ENCODE measurements at regions not wholly inside any gene's neighbourhood (a gene's known extent, or its start where the extent isn't known, plus 50 kb on each side); places are given as distances from the start of the nearest gene placed in this dataset.

DNA sequence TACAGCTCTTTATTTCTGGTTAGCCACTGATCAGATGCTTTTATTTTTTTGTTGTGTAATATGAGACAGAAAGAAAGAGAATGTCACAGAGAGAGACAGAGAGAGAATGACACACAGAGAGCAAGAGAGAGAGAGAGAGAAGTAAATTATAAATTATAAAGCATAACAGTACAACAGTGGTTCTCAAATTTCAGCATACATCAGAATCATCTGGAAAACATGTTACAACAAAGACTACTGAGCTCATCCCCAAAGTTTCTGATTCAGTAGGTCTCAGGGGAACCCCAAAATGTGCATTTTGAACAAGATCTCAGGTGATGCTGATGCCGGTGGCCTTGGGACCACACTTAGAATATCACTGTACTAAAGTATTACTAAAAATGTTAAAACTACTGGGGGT, 245.8 kb upstream of the DIAPH2 start:
- in situ Hi-C loops (cut with MboI; ENCODE audit: low pct_ligation_motif_present in 1 of 4, low pct_unique_long_range_greater_than_20kb in 1 of 4, low sequenced_read_pairs in 3 of 4) = no loop called here
- intact Hi-C loops (cut with DNase I; ENCODE audit: low total_unique reads) = no loop called here
- no peak overlapping the region for H3K27ac ChIP-seq
- DNase-seq = no peak
- WGBS, 2 donors (ENCODE audit: low coverage in 1 of 2) = 90% methylated on average over 1 of the region's 1 CpG; no CpG with 5 or more reads in 1 of the 2 donors
- no peaks in the 10 kb centered on the region for H3K36me3 ChIP-seq
- H3K27me3 ChIP-seq = no peaks in the 10 kb centered on the region
- no peak overlapping the region for H3K4me3 ChIP-seq
- TF ChIP-seq EP300 (IDR thresholded peaks at IDR 0.05; ENCODE audit: low read depth) = no peak
- no peak for TF ChIP-seq POLR2A (IDR thresholded peaks at IDR 0.05)
- no peak for TF ChIP-seq POLR2AphosphoS5 (IDR thresholded peaks at IDR 0.05)
- TF ChIP-seq CTCF (IDR thresholded peaks at IDR 0.05) = no peak
- no peaks in the 10 kb centered on the region for H3K9me3 ChIP-seq
- H3K4me1 ChIP-seq = no peaks in the 10 kb centered on the region

DNA sequence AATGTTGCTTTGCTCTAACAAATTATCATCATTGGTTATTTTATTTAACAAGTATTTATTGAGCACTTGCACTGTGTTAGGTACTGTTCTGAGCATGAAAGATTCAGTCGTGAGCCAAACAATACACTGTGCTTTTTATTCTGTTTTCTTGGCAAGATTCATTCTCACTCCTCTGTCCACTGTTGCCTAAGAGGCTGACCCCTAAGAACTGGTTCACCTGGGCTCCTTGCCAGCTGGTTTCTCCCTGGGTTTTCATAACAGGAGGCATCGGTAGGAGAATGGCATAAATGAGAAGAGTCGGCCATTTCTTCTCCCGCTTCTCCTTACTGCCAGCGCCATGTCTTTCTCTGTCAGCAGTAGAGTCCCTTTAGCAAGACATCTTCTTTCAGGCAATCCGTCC, 243.7 kb upstream of the DIAPH2 start:
- intact Hi-C loops (cut with DNase I; ENCODE audit: low total_unique reads) (no loop called here), in situ Hi-C loops (cut with MboI; ENCODE audit: low pct_ligation_motif_present in 1 of 4, low pct_unique_long_range_greater_than_20kb in 1 of 4, low sequenced_read_pairs in 3 of 4) (no loop called here)
- Histone ChIP-seq H3K27ac (no peak overlapping the region), H3K36me3 (no peaks in the 10 kb centered on the region), H3K4me1 (no peaks in the 10 kb centered on the region), H3K9me3 (no peaks in the 10 kb centered on the region), H3K27me3 (no peaks in the 10 kb centered on the region), H3K4me3 (no peak overlapping the region)
- no peak for TF ChIP-seq CTCF (IDR thresholded peaks at IDR 0.05)
- TF ChIP-seq POLR2AphosphoS5 (IDR thresholded peaks at IDR 0.05) = no peak
- TF ChIP-seq POLR2A (IDR thresholded peaks at IDR 0.05) = no peak
- no peak for TF ChIP-seq EP300 (IDR thresholded peaks at IDR 0.05; ENCODE audit: low read depth)
- DNase-seq = no peak
- WGBS, 2 donors (ENCODE audit: low coverage in 1 of 2) = 67 to 84% methylated on average over 1 to 6 of the region's 6 CpGs

- TF ChIP-seq POLR2AphosphoS5 (IDR thresholded peaks at IDR 0.05) (no peak), CTCF (IDR thresholded peaks at IDR 0.05) (no peak), EP300 (IDR thresholded peaks at IDR 0.05; ENCODE audit: low read depth) (no peak), POLR2A (IDR thresholded peaks at IDR 0.05) (no peak)
- in situ Hi-C loops (cut with MboI; ENCODE audit: low pct_ligation_motif_present in 1 of 4, low pct_unique_long_range_greater_than_20kb in 1 of 4, low sequenced_read_pairs in 3 of 4) = no loop called here
- no peaks in the 10 kb centered on the region for H3K9me3 ChIP-seq
- no peak for DNase-seq
- H3K27me3 ChIP-seq = no peaks in the 10 kb centered on the region
- H3K36me3 ChIP-seq = no peaks in the 10 kb centered on the region
- H3K4me1 ChIP-seq = no peaks in the 10 kb centered on the region
- no peak overlapping the region for H3K4me3 ChIP-seq
- 58 to 72% methylated on average over 5 to 9 of the region's 9 CpGs for WGBS, 2 donors (ENCODE audit: low coverage in 1 of 2)
- intact Hi-C loops (cut with DNase I; ENCODE audit: low total_unique reads) = no loop called here
- no peak overlapping the region for H3K27ac ChIP-seq
These were observed 239.0 kb upstream of the DIAPH2 start for GRCh38 chrX:96445531-96446065.

DNA sequence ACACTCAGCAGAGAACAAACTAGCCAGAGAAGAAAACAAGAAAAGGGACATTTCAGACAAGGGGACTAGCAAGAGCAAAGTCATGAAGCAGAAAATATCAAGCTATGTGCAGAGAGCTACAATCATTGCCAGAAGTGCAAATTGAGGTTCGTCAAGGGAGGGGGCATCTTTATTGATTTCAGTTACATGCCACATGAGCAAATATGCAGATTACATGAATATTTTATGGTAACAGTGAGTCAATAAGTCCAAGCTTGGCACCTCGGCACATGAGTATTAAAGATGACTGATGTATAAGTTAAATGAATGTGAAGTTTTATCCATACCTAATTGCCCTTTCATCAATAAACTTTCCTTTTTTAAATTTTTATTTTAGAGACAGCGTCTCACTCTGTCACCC, 238.1 kb upstream of the DIAPH2 start:
- intact Hi-C loops (cut with DNase I; ENCODE audit: low total_unique reads) (no loop called here), in situ Hi-C loops (cut with MboI; ENCODE audit: low pct_ligation_motif_present in 1 of 4, low pct_unique_long_range_greater_than_20kb in 1 of 4, low sequenced_read_pairs in 3 of 4) (no loop called here)
- no peaks in the 10 kb centered on the region for H3K27me3 ChIP-seq
- H3K9me3 ChIP-seq = no peaks in the 10 kb centered on the region
- no peak overlapping the region for H3K27ac ChIP-seq
- 73 to 80% methylated on average over 2 to 3 of the region's 3 CpGs for WGBS, 2 donors (ENCODE audit: low coverage in 1 of 2)
- H3K4me1 ChIP-seq = no peaks in the 10 kb centered on the region
- H3K36me3 ChIP-seq = no peaks in the 10 kb centered on the region
- TF ChIP-seq EP300 (IDR thresholded peaks at IDR 0.05; ENCODE audit: low read depth) = no peak
- no peak for TF ChIP-seq CTCF (IDR thresholded peaks at IDR 0.05)
- no peak for TF ChIP-seq POLR2A (IDR thresholded peaks at IDR 0.05)
- no peak for TF ChIP-seq POLR2AphosphoS5 (IDR thresholded peaks at IDR 0.05)
- DNase-seq = no peak
- no peak overlapping the region for H3K4me3 ChIP-seq

Data from transverse colon (tissue), 4 donors.